HG02571 (cell line): ENCODE measurements at regions not wholly inside any gene's neighbourhood (a gene's known extent, or its start where the extent isn't known, plus 50 kb on each side); places are given as distances from the start of the nearest gene placed in this dataset.

ENCODE experiments used
- ATAC-seq: cut with Tn5 transposase; IDR thresholded peaks from one replicate; pipeline ENCODE4 v1.9.1; 2021; ENCODE audit warnings: mild to moderate bottlenecking, moderate library complexity; ENCODE audit not compliant: unreplicated experiment

GRCh38 chr5:23368393-23368792, 139.0 kb upstream of the PRDM9 start:
- ATAC-seq, result no peak

- no peak for ATAC-seq
These were observed 139.5 kb upstream of the PRDM9 start for GRCh38 chr5:23367874-23368273.

GRCh38 chr5:23353286-23353685, 154.1 kb upstream of the PRDM9 start:
- no peak for ATAC-seq

- ATAC-seq, result no peak
These were observed 155.0 kb upstream of the PRDM9 start for GRCh38 chr5:23352446-23352845.

- ATAC-seq, result no peak
These were observed 164.3 kb upstream of the PRDM9 start for GRCh38 chr5:23343121-23343520.

GRCh38 chr5:23332650-23333251, 174.7 kb upstream of the PRDM9 start:
- ATAC-seq, result no peak

GRCh38 chr5:23330726-23331125, 176.7 kb upstream of the PRDM9 start:
- ATAC-seq, result no peak

- ATAC-seq, result no peak
These were observed 187.5 kb upstream of the PRDM9 start for GRCh38 chr5:23319901-23320300.

- no peak for ATAC-seq
These were observed 188.4 kb upstream of the PRDM9 start for GRCh38 chr5:23318960-23319359.

- ATAC-seq, result no peak
These were observed 189.2 kb upstream of the PRDM9 start for GRCh38 chr5:23318166-23318565.

GRCh38 chr5:23316060-23316591, 191.3 kb upstream of the PRDM9 start:
- no peak for ATAC-seq

- no peak for ATAC-seq
These were observed 192.6 kb upstream of the PRDM9 start for GRCh38 chr5:23314827-23315226.

GRCh38 chr5:23305055-23305454, 202.4 kb upstream of the PRDM9 start:
- ATAC-seq, result no peak

- ATAC-seq, result no peak
These were observed 203.6 kb upstream of the PRDM9 start for GRCh38 chr5:23303836-23304235.

- ATAC-seq, result no peak
These were observed 204.0 kb upstream of the PRDM9 start for GRCh38 chr5:23303435-23303834.

- no peak for ATAC-seq
These were observed 205.0 kb upstream of the PRDM9 start for GRCh38 chr5:23302438-23302837.

- ATAC-seq, result no peak
These were observed 218.2 kb upstream of the PRDM9 start for GRCh38 chr5:23289162-23289561.

GRCh38 chr5:23284656-23285055, 222.8 kb upstream of the PRDM9 start:
- no peak for ATAC-seq

- no peak for ATAC-seq
These were observed 233.2 kb upstream of the PRDM9 start for GRCh38 chr5:23274171-23274570.

- no peak for ATAC-seq
These were observed 237.4 kb upstream of the PRDM9 start for GRCh38 chr5:23269981-23270380.

- ATAC-seq, result no peak
These were observed 239.3 kb upstream of the PRDM9 start for GRCh38 chr5:23268136-23268535.

GRCh38 chr5:23260621-23261020, 246.8 kb upstream of the PRDM9 start:
- no peak for ATAC-seq

- ATAC-seq, result no peak
These were observed 249.8 kb upstream of the PRDM9 start for GRCh38 chr5:23257656-23258055.
